NT2/D1 (cell line): ENCODE measurements at regions not wholly inside any gene's neighbourhood (a gene's known extent, or its start where the extent isn't known, plus 50 kb on each side); places are given as distances from the start of the nearest gene placed in this dataset.

Source experiments
- YY1 ChIP-seq: IDR thresholded peaks from 2 replicates; pipeline ENCODE4 v1.6.1; 2011; ENCODE audit not compliant: insufficient read length, insufficient read depth
- ZNF274 ChIP-seq: IDR thresholded peaks from 2 replicates; pipeline ENCODE4 v1.6.1; 2011; ENCODE audit warnings: mild to moderate bottlenecking, low read depth, low read length

- TF ChIP-seq ZNF274 (no peak), YY1 (no peak)
Measured at GRCh38 chr1:217115404-217116380, 392.5 kb upstream of the ESRRG start.
